ENCODE measurements at regions not wholly inside any gene's neighbourhood (a gene's known extent, or its start where the extent isn't known, plus 50 kb on each side); places are given as distances from the start of the nearest gene placed in this dataset.

DNA sequence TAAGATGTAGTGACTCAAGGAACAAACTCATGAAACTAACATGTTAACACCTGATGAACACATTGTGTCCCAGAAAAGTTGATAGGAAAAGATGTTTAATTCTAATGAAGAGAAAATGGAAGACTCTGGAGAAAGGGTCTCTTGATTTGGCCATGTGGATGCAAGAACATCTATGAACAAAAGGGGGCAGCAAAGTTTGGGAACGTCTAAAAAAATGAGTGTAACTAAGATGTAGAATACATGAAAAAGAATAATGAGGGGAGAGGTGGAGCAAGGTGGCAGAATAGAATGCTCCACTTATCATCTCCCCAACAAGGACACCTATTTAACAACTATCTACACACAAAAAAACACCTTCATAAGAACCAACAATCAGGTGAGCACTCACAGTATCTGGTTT is 805.1 kb downstream of the TNS3 start:
- no peaks in the 10 kb centered on the region for H3K36me3 ChIP-seq
- peaks cover 0 to 15% (median 0%) of the 10 kb centered on the region in 4 donors for H3K9me3 ChIP-seq
- no peak for DNase-seq (ENCODE audit: low spot score in 2 of 2)
- no peaks in the 10 kb centered on the region for H3K27me3 ChIP-seq
- H3K4me3 ChIP-seq: no peak overlapping the region
- 5 to 9% methylated on average over 1 of the region's 1 CpG for WGBS, 2 donors
- peaks cover 0 to 16% (median 6%) of the 10 kb centered on the region in 4 donors for H3K4me1 ChIP-seq
- TF ChIP-seq, protein P1, sequence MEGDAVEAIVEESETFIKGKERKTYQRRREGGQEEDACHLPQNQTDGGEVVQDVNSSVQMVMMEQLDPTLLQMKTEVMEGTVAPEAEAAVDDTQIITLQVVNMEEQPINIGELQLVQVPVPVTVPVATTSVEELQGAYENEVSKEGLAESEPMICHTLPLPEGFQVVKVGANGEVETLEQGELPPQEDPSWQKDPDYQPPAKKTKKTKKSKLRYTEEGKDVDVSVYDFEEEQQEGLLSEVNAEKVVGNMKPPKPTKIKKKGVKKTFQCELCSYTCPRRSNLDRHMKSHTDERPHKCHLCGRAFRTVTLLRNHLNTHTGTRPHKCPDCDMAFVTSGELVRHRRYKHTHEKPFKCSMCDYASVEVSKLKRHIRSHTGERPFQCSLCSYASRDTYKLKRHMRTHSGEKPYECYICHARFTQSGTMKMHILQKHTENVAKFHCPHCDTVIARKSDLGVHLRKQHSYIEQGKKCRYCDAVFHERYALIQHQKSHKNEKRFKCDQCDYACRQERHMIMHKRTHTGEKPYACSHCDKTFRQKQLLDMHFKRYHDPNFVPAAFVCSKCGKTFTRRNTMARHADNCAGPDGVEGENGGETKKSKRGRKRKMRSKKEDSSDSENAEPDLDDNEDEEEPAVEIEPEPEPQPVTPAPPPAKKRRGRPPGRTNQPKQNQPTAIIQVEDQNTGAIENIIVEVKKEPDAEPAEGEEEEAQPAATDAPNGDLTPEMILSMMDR (IDR thresholded peaks at IDR 0.05): peak in 2 of 5 experiments; percentile 11 to 36
- no peak for TF ChIP-seq EP300 (IDR thresholded peaks at IDR 0.05)
- no peak overlapping the region for H3K27ac ChIP-seq

DNA sequence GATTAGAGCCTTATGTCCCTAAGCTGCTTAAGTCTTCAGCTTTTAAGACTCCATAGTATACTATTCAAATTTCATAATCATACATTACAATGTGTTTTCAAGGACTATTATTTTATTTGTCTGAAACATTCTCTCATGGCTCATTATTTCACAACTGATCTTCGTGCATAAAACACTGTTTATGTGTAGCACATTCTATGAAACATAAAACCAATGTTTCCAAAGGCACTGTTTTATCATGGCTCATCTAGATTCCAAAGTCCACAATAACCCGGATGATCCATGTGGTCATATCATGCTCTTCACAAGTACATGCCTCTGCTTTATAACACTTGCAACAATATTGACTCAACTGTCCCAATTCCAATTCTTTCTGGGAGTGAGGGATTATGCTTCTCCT is 806.1 kb downstream of the TNS3 start:
- WGBS, 2 donors: 44 to 47% methylated on average over 2 of the region's 2 CpGs
- TF ChIP-seq, protein P1 (IDR thresholded peaks at IDR 0.05): no peak
- TF ChIP-seq EP300 (IDR thresholded peaks at IDR 0.05) (no peak), POLR2A (IDR thresholded peaks at IDR 0.05) (no peak)
- Histone ChIP-seq H3K27me3 (no peaks in the 10 kb centered on the region), H3K4me1 (peaks cover 0 to 16% (median 6%) of the 10 kb centered on the region in 4 donors), H3K4me3 (no peak overlapping the region), H3K9me3 (peaks cover 0 to 12% (median 0%) of the 10 kb centered on the region in 4 donors), H3K36me3 (no peaks in the 10 kb centered on the region), H3K27ac (no peak overlapping the region)
- no peak for DNase-seq (ENCODE audit: low spot score in 2 of 2)

DNA sequence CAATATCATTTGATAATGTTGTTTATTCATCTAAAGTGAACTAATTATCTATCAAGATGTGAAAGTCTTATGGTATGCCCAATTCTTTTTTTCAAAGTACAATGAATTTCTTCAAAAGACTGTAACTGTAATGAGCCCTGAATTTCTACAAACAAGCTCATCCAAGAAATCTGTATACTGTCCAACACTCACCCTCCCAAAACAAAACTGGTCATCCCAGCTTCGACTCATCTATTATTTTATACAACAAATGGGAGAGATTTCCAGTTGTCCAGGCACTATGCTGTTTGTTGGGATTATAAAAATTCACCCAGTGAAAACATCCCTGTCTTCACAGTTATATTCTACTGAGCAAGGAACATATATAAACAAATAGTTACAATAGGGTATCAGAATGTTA is 806.9 kb downstream of the TNS3 start:
- peaks cover 0 to 16% (median 6%) of the 10 kb centered on the region in 4 donors for H3K4me1 ChIP-seq
- no peak for TF ChIP-seq POLR2A (IDR thresholded peaks at IDR 0.05)
- TF ChIP-seq, protein P1 (IDR thresholded peaks at IDR 0.05): no peak
- no peak for TF ChIP-seq EP300 (IDR thresholded peaks at IDR 0.05)

DNA sequence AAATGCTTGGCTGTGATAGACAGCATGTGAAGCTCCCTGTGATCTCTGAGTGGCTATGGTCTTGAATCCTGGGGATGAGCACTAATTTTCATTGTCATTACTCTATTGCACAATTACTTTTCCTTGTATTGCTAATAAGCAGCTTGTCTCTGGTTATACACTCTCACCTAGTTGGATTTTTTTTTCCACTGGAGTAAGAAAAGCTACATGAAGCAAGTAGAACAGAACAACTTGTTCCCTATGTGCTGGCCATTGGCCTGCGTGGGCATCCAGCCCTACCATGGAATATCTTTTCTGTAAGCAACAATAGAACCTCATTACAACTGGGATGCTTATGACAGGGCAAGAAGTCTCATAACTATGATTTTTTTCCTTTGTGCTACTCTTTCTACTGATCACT is 807.4 kb downstream of the TNS3 start:
- TF ChIP-seq, protein P1 (IDR thresholded peaks at IDR 0.05): no peak
- no peak for TF ChIP-seq POLR2A (IDR thresholded peaks at IDR 0.05)
- peak in 1 of 2 donors; percentile 60 for TF ChIP-seq EP300 (IDR thresholded peaks at IDR 0.05)
- peaks cover 0 to 6% (median 0%) of the 10 kb centered on the region in 4 donors for H3K9me3 ChIP-seq
- no peak overlapping the region for H3K27ac ChIP-seq
- H3K36me3 ChIP-seq: no peaks in the 10 kb centered on the region
- H3K4me3 ChIP-seq: no peak overlapping the region
- DNase-seq (ENCODE audit: low spot score in 2 of 2): no peak
- peaks cover 0 to 16% (median 6%) of the 10 kb centered on the region in 4 donors for H3K4me1 ChIP-seq
- WGBS, 2 donors: 86 to 90% methylated on average over 1 of the region's 1 CpG
- no peaks in the 10 kb centered on the region for H3K27me3 ChIP-seq

More for the DNA sequence above, 806.9 kb downstream of the TNS3 start:
- H3K27me3 ChIP-seq: no peaks in the 10 kb centered on the region
- peaks cover 0 to 11% (median 0%) of the 10 kb centered on the region in 4 donors for H3K9me3 ChIP-seq
- H3K27ac ChIP-seq: no peak overlapping the region
- no peak for DNase-seq (ENCODE audit: low spot score in 2 of 2)
- WGBS, 2 donors: 75 to 82% methylated on average over 1 of the region's 1 CpG
- no peaks in the 10 kb centered on the region for H3K36me3 ChIP-seq
- no peak overlapping the region for H3K4me3 ChIP-seq

DNA sequence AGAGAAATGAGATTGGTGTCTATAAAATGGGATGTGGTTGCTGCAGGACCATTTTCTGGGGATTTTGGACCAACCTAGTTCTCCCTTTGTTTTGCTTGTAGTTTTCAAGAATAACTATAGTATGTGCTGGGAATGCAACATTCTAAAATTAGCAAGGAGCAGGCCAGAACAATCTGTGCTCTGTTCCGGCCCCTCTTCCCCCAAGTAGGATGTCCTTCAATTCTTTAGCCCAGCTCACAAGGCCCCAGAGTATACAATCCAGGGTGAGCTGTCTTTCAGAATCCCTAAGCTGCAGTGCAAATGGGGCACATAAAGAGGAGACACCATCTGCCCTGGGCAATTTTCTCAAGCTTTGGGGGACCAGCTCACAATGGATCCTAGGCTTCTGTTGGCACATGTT is 809.1 kb downstream of the TNS3 start:
- H3K4me3 ChIP-seq: no peak overlapping the region
- H3K9me3 ChIP-seq: peaks cover 0 to 16% (median 0%) of the 10 kb centered on the region in 4 donors
- H3K36me3 ChIP-seq: no peaks in the 10 kb centered on the region
- no peak for DNase-seq (ENCODE audit: low spot score in 2 of 2)
- no peaks in the 10 kb centered on the region for H3K27me3 ChIP-seq
- H3K4me1 ChIP-seq: peaks cover 0 to 16% (median 6%) of the 10 kb centered on the region in 4 donors
- WGBS, 2 donors: 44 to 50% methylated on average over 1 of the region's 1 CpG
- H3K27ac ChIP-seq: peak overlapping the region in 1 of 4 donors; percentile 54
- peak in 1 of 2 donors; percentile 10 for TF ChIP-seq EP300 (IDR thresholded peaks at IDR 0.05)
- TF ChIP-seq, protein P1 (IDR thresholded peaks at IDR 0.05): no peak
